NB4 (cell line): ENCODE measurements at regions not wholly inside any gene's neighbourhood (a gene's known extent, or its start where the extent isn't known, plus 50 kb on each side); places are given as distances from the start of the nearest gene placed in this dataset.
"Not testable (repeated sequence)": the region's sequence is repeated elsewhere in the genome, so short reads cannot be mapped to it uniquely, and the experiment has no call there.

ENCODE experiments used
- DNase-seq: peaks from one replicate; pipeline ENCODE4 v3.0.0; 2010; ENCODE audit warnings: low read depth
- H3K4me3 ChIP-seq: one replicate; pipeline ENCODE4 v1.5.1; 2011; ENCODE audit warnings: mild to moderate bottlenecking, low read depth, low read length, moderate library complexity
- MYC ChIP-seq: IDR thresholded peaks from 2 replicates; pipeline ENCODE4 v1.6.1; 2011; ENCODE audit warnings: low read depth, low read length
- POLR2A ChIP-seq: IDR thresholded peaks from 2 replicates; pipeline ENCODE4 v1.6.1; 2011; ENCODE audit warnings: mild to moderate bottlenecking; ENCODE audit not compliant: insufficient read length; ENCODE audit errors: extremely low read depth
- TF ChIP-seq, protein P1 (sequence below): IDR thresholded peaks from one replicate; pipeline ENCODE4 v1.5.1; 2012; ENCODE audit warnings: low read depth, low read length
- TF ChIP-seq, protein P2 (sequence below): IDR thresholded peaks from 2 replicates; pipeline ENCODE4 v1.6.1; 2011; ENCODE audit warnings: low read depth, low read length

GRCh38 chr2:62320657-62321357, 124.9 kb downstream of the B3GNT2 start:
- no peak for DNase-seq
- H3K4me3 ChIP-seq, result no peak overlapping the region
- no peak for TF ChIP-seq MYC
- no peak for TF ChIP-seq POLR2A
- TF ChIP-seq, protein P1, sequence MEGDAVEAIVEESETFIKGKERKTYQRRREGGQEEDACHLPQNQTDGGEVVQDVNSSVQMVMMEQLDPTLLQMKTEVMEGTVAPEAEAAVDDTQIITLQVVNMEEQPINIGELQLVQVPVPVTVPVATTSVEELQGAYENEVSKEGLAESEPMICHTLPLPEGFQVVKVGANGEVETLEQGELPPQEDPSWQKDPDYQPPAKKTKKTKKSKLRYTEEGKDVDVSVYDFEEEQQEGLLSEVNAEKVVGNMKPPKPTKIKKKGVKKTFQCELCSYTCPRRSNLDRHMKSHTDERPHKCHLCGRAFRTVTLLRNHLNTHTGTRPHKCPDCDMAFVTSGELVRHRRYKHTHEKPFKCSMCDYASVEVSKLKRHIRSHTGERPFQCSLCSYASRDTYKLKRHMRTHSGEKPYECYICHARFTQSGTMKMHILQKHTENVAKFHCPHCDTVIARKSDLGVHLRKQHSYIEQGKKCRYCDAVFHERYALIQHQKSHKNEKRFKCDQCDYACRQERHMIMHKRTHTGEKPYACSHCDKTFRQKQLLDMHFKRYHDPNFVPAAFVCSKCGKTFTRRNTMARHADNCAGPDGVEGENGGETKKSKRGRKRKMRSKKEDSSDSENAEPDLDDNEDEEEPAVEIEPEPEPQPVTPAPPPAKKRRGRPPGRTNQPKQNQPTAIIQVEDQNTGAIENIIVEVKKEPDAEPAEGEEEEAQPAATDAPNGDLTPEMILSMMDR, result no peak
- TF ChIP-seq, protein P2, sequence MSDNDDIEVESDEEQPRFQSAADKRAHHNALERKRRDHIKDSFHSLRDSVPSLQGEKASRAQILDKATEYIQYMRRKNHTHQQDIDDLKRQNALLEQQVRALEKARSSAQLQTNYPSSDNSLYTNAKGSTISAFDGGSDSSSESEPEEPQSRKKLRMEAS, result no peak

- not testable (repeated sequence) for DNase-seq, H3K4me3 ChIP-seq
Measured at GRCh38 chr2:62320137-62320536, 124.2 kb downstream of the B3GNT2 start.

DNA sequence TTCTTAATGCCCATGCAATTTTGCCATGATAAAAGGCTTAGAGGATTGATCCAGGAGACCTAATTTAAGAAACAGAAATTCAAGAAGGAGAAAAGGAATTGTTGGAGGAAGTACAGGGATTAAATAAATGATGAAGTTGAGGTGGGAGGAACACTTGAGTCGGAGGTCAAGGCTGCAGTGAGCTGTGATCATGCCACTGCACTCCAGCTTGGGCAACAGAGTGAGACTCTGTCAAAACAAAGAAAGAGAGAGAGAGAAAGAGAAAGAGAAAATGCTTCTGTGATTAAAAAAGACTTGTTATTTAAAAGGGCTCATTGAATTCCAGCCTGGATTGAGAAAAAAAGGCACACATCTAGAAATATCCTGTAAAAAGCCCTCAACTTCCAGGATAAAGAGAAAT, 123.2 kb downstream of the B3GNT2 start:
- no peak for DNase-seq
- no peak overlapping the region for H3K4me3 ChIP-seq
- TF ChIP-seq, protein P2, result no peak
- TF ChIP-seq POLR2A (no peak), MYC (no peak)
- TF ChIP-seq, protein P1, result no peak

- TF ChIP-seq, protein P1, result no peak
- DNase-seq, result no peak
Measured at GRCh38 chr2:62315476-62315875, 119.6 kb downstream of the B3GNT2 start.

DNA sequence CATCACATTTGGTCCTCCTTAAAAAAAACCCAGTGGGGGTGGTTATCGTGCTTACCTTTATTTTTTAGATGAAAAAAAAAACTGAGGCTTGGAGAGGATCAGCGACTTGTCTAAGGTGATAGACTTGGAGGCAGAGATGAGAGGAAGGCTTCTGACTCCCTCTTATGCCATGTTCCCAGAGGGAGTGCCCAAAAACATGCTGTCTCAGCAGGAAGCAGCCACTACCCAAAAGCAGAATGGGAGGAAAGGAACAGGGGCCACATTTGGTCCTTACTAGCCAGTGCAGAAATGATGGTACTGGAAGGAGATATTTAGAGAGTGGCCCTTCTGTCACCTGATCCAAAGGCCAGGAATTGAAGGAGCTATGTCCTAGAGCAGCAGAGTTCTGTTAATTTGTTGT, 118.4 kb downstream of the B3GNT2 start:
- TF ChIP-seq POLR2A (no peak), MYC (no peak)
- TF ChIP-seq, protein P2, result no peak
- TF ChIP-seq, protein P1, result no peak
- H3K4me3 ChIP-seq, result peak overlapping the region; percentile 26

More at GRCh38 chr2:62315476-62315875, 119.6 kb downstream of the B3GNT2 start:
- H3K4me3 ChIP-seq, result no peak overlapping the region

GRCh38 chr2:62313449-62314227, 117.7 kb downstream of the B3GNT2 start:
- peak; percentile 95 for DNase-seq
- H3K4me3 ChIP-seq, result peak overlapping the region; percentile 26
- TF ChIP-seq POLR2A (no peak), MYC (peak; percentile 22; the same call in 1 of the 2 replicates)
- TF ChIP-seq, protein P1, result no peak
- TF ChIP-seq, protein P2, result no peak

More for the DNA sequence above, 118.4 kb downstream of the B3GNT2 start:
- DNase-seq, result no peak
